ENCODE measurements at regions not wholly inside any gene's neighbourhood (a gene's known extent, or its start where the extent isn't known, plus 50 kb on each side); places are given as distances from the start of the nearest gene placed in this dataset.

- no peaks in the 10 kb centered on the region for H3K4me1 ChIP-seq (ENCODE audit: insufficient read depth, low read length)
- no peak for FAIRE-seq
- H3K27me3 ChIP-seq (ENCODE audit: control insufficient read depth in 1 of 2, insufficient read depth in 2 of 2, low read length in 2 of 2), result no peaks in the 10 kb centered on the region
- H3K27ac ChIP-seq (ENCODE audit: extremely low read length, insufficient read depth, low read length), result no peak overlapping the region
- H3K36me3 ChIP-seq (replicated peaks in 1 of 2; ENCODE audit: control insufficient read depth in 1 of 2, insufficient read depth in 2 of 2, low read length in 2 of 2), result no peaks in the 10 kb centered on the region
- in situ Hi-C loops (cut with HindIII; ENCODE audit: extremely low pct_ligation_motif_present, low pct_unique_long_range_greater_than_20kb), result no loop called here
- POLR2A ChIA-PET, result no interaction called here
- no peaks in the 10 kb centered on the region for H3K79me2 ChIP-seq (ENCODE audit: insufficient read depth, low read length)
- CTCF ChIA-PET (ENCODE audit: low intra/inter-chr PET ratio, low total read pairs), result no interaction called here
- no peak overlapping the region for H2AFZ ChIP-seq (ENCODE audit: low read length)
- WGBS (ENCODE audit: low lambda C conversion rate), result 0% methylated on average over 3 of the region's 3 CpGs
- no TSS peak for BruUV-seq (replicated peaks)
- H3K4me2 ChIP-seq (ENCODE audit: low read depth, low read length), result no peak overlapping the region
- no peak overlapping the region for H3K9ac ChIP-seq (ENCODE audit: insufficient read depth, low read depth, low read length)
- intact Hi-C loops (cut with micrococcal nuclease; ENCODE audit: unreplicated experiment), result no loop called here
- DNase-seq (ENCODE audit: low spot score), result no peak
- no peaks in the 10 kb centered on the region for H3K9me3 ChIP-seq (ENCODE audit: low read length)
- TF ChIP-seq CENPT (CRISPR knock-in tag; IDR thresholded peaks at IDR 0.05; ENCODE audit: low read depth), result no peak
- TF ChIP-seq MXD3 (CRISPR knock-in tag; IDR thresholded peaks at IDR 0.05), result no peak
- no peak for TF ChIP-seq ZNF883 (CRISPR knock-in tag; IDR thresholded peaks at IDR 0.05; ENCODE audit: not compliant biosample characterization)
- no peak for TF ChIP-seq TGIF2 (CRISPR knock-in tag; IDR thresholded peaks at IDR 0.05)
- TF ChIP-seq TP53 (CRISPR knock-in tag; conservative IDR thresholded peaks at IDR 0.05), result no peak
- no peak for TF ChIP-seq KLF15 (CRISPR knock-in tag; IDR thresholded peaks at IDR 0.05; ENCODE audit: borderline replicate concordance)
- TF ChIP-seq EHMT2 (IDR thresholded peaks at IDR 0.05; ENCODE audit: borderline replicate concordance, low read depth, low read length), result no peak
- no peak for TF ChIP-seq MLLT10 (CRISPR knock-in tag; IDR thresholded peaks at IDR 0.05)
- no peak for TF ChIP-seq IRF2 (CRISPR knock-in tag; IDR thresholded peaks at IDR 0.05)
- no peak for TF ChIP-seq ZBTB20 (CRISPR knock-in tag; IDR thresholded peaks at IDR 0.05; ENCODE audit: borderline replicate concordance, low read depth)
- no peak for TF ChIP-seq MEIS1 (CRISPR knock-in tag; IDR thresholded peaks at IDR 0.05; ENCODE audit: borderline replicate concordance)
- no peak for TF ChIP-seq ARID3A (IDR thresholded peaks at IDR 0.05; ENCODE audit: low read depth, low read length)
- TF ChIP-seq MZF1 (CRISPR knock-in tag; IDR thresholded peaks at IDR 0.05; ENCODE audit: borderline replicate concordance), result no peak
- no peak for TF ChIP-seq KLF6 (CRISPR knock-in tag; IDR thresholded peaks at IDR 0.05)
- TF ChIP-seq CEBPB (IDR thresholded peaks at IDR 0.05; ENCODE audit: borderline replicate concordance, low read depth, low read length), result no peak
- TF ChIP-seq FOXA3 (CRISPR knock-in tag; IDR thresholded peaks at IDR 0.05), result no peak
- TF ChIP-seq NCOA1 (CRISPR knock-in tag; IDR thresholded peaks at IDR 0.05), result no peak
- TF ChIP-seq ZSCAN9 (CRISPR knock-in tag; IDR thresholded peaks at IDR 0.05; ENCODE audit: borderline replicate concordance), result no peak
- H4K20me1 ChIP-seq (ENCODE audit: insufficient read depth, low read length), result no peaks in the 10 kb centered on the region
- H3K4me3 ChIP-seq (replicated peaks in 1 of 3; ENCODE audit: insufficient read depth in 1 of 3, low read depth in 2 of 3, low read length in 3 of 3), result no peak overlapping the region
- no peak for ATAC-seq
Observed at GRCh38 chr9:86891091-86891490, 56.2 kb downstream of the GAS1 start.

Measured in HepG2 (cell line).